ENCODE measurements at regions not wholly inside any gene's neighbourhood (a gene's known extent, or its start where the extent isn't known, plus 50 kb on each side); places are given as distances from the start of the nearest gene placed in this dataset.

DNA sequence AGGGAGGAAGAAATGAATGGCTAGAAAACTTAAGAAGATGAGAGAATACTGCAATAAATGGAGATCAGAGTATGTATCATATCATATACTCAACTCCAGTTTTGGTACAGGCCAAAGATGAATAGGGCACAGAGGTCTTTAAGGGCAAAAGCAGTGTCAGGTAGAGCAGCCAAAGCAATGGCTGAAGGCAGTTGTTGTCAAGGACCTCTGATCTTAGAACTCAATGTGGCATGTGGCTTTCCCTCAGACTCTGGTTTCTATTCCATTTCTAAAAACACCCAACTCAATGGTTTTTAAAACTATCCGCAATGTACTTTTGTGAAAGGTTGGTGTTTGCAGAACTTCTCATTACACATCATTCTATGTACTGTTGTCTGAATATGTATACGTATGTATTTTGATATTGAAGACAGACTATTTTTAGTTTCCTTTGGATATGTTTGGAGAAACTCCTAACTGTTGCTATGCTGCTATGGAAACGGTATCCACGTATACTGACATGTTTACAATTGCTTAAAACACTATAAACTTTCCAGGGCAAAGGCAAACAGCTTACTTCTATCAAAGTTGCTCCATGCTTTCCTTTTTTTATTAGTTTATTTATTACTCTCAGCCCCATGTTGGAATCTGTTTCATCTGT, 58.1 kb upstream of the PELI1 start (continued):
- TF ChIP-seq NRF1 (IDR thresholded peaks at IDR 0.05; ENCODE audit: low read depth, low read length) (no peak), GTF2F1 (IDR thresholded peaks at IDR 0.05; ENCODE audit: borderline replicate concordance, low read depth, low read length) (no peak), SUZ12 (IDR thresholded peaks at IDR 0.05; ENCODE audit: low read length) (no peak), RXRA (IDR thresholded peaks at IDR 0.05; ENCODE audit: insufficient read depth, low read depth, low read length) (no peak), SP1 (IDR thresholded peaks at IDR 0.05; ENCODE audit: low read depth, low read length) (no peak), EGR1 (IDR thresholded peaks at IDR 0.05; ENCODE audit: borderline replicate concordance, low read depth, low read length) (no peak)
- TF ChIP-seq, protein P1, sequence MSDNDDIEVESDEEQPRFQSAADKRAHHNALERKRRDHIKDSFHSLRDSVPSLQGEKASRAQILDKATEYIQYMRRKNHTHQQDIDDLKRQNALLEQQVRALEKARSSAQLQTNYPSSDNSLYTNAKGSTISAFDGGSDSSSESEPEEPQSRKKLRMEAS (IDR thresholded peaks at IDR 0.05), result no peak

Measured in H1 (cell line).